Activated CD8-positive, alpha-beta T cell treated with anti-CD3 and anti-CD28 coated beads for 36 hours (primary cell): ENCODE measurements at regions not wholly inside any gene's neighbourhood (a gene's known extent, or its start where the extent isn't known, plus 50 kb on each side); places are given as distances from the start of the nearest gene placed in this dataset.
"Not testable (repeated sequence)": the region's sequence is repeated elsewhere in the genome, so short reads cannot be mapped to it uniquely, and the experiment has no call there.

ENCODE experiments used
- ATAC-seq: fragments of 200-7000 bp; cut with Tn5 transposase; one replicate; pipeline ENCODE4 v1.10.0; 2021; ENCODE audit warnings: mild to moderate bottlenecking, moderate library complexity
- CTCF ChIA-PET: fragments of 350-600 bp; sonication (Branson Sonifier 250); formaldehyde crosslinking; loops from one replicate; lab custom pipeline; 2021; ENCODE audit warnings: antibody characterized with exemption; lab: Charles Lee
- POLR2A ChIA-PET: fragments of 350-600 bp; sonication (Branson Sonifier 250); formaldehyde crosslinking; loops from one replicate; lab custom pipeline; 2021; ENCODE audit warnings: antibody characterized with exemption; lab: Charles Lee
- DNase-seq: peaks from one replicate; pipeline ENCODE4 v3.0.0-alpha.2; 2020
- H3K27ac Mint-ChIP-seq: one replicate; pipeline ENCODE4 v1.8.0; 2021; ENCODE audit warnings: mild to moderate bottlenecking, mixed read lengths
- H3K27me3 Mint-ChIP-seq: one replicate; pipeline ENCODE4 v1.8.0; 2021; ENCODE audit warnings: mixed read lengths
- H3K36me3 Mint-ChIP-seq: one replicate; pipeline ENCODE4 v1.8.0; 2021; ENCODE audit warnings: low read depth, mixed read lengths
- H3K4me1 Mint-ChIP-seq: one replicate; pipeline ENCODE4 v1.8.0; 2021; ENCODE audit warnings: low read depth, mixed read lengths
- H3K4me3 Mint-ChIP-seq: one replicate; pipeline ENCODE4 v1.8.0; 2021; ENCODE audit warnings: mild to moderate bottlenecking, moderate library complexity, mixed read lengths
- H3K9me3 Mint-ChIP-seq: one replicate; pipeline ENCODE4 v1.8.0; 2021; ENCODE audit warnings: mixed read lengths
- CTCF ChIP-seq: fragments of 200-600 bp; IDR thresholded peaks from one replicate; pipeline ENCODE4 v1.8.0; 2022; ENCODE audit warnings: antibody characterized with exemption, mild to moderate bottlenecking
- intact Hi-C: fragments of 100-400 bp; cut with micrococcal nuclease; formaldehyde crosslinking; loops from one replicate; pipeline ENCODE4 v1.10.0; 2022

GRCh38 chr1:200488375-200489165 lies 78.7 kb upstream of the ZNF281 start:
- POLR2A ChIA-PET: interaction anchor here (0.7 kb wide), 1 partner anchor 11 kb away, joined by 5 read pairs; no protein-coding TSS in a partner anchor
- Mint-ChIP-seq H3K4me1 (peaks cover 5% of the 10 kb centered on the region), H3K27me3 (peaks cover 13% of the 10 kb centered on the region), H3K4me3 (no peak overlapping the region), H3K36me3 (no peaks in the 10 kb centered on the region), H3K27ac (no peak overlapping the region), H3K9me3 (no peaks in the 10 kb centered on the region)
- peak; percentile 91 for TF ChIP-seq CTCF
- ATAC-seq (peak; percentile 73), DNase-seq (peak; percentile 60)
- intact Hi-C loops: loop anchor here (2.0 to 10.0 kb wide), 4 partner anchors 84 to 350 kb away; no protein-coding TSS in a partner anchor
- CTCF ChIA-PET: interaction anchor here (0.6 to 5.5 kb wide), 27 partner anchors 11 to 797 kb away, joined by 3 to 31 read pairs (median 3); no protein-coding TSS in a partner anchor

- no peak overlapping the region for H3K4me3 Mint-ChIP-seq
- POLR2A ChIA-PET: no interaction called here
- H3K27me3 Mint-ChIP-seq: peaks cover 13% of the 10 kb centered on the region
- H3K4me1 Mint-ChIP-seq: peaks cover 11% of the 10 kb centered on the region
- H3K9me3 Mint-ChIP-seq: no peaks in the 10 kb centered on the region
- H3K36me3 Mint-ChIP-seq: no peaks in the 10 kb centered on the region
- intact Hi-C loops: loop anchor here (2.0 to 10.0 kb wide), 4 partner anchors 83 to 349 kb away; no protein-coding TSS in a partner anchor
- CTCF ChIA-PET: interaction anchor here (1.0 to 5.5 kb wide), 8 partner anchors 12 to 223 kb away, joined by 3 to 31 read pairs (median 3); no protein-coding TSS in a partner anchor
- ATAC-seq: no peak
- TF ChIP-seq CTCF: no peak
- DNase-seq: no peak
- no peak overlapping the region for H3K27ac Mint-ChIP-seq
Measured at GRCh38 chr1:200487650-200488049, 77.8 kb upstream of the ZNF281 start.

GRCh38 chr1:200486634-200487033 lies 76.8 kb upstream of the ZNF281 start:
- Mint-ChIP-seq H3K4me3 (no peak overlapping the region), H3K27me3 (peaks cover 13% of the 10 kb centered on the region), H3K9me3 (no peaks in the 10 kb centered on the region), H3K27ac (no peak overlapping the region), H3K36me3 (no peaks in the 10 kb centered on the region), H3K4me1 (peaks cover 14% of the 10 kb centered on the region)
- CTCF ChIA-PET: no interaction called here
- POLR2A ChIA-PET: no interaction called here
- no peak for TF ChIP-seq CTCF
- DNase-seq: no peak
- intact Hi-C loops: loop anchor here (5.0 to 10.0 kb wide), 3 partner anchors 82 to 209 kb away; no protein-coding TSS in a partner anchor
- no peak for ATAC-seq

GRCh38 chr1:200484438-200484946 lies 74.7 kb upstream of the ZNF281 start:
- POLR2A ChIA-PET: interaction anchor here (1.1 kb wide), 1 partner anchor 38 kb away, joined by 3 read pairs; no protein-coding TSS in a partner anchor
- intact Hi-C loops: loop anchor here (10.0 kb wide), 2 partner anchors 80 to 180 kb away; no protein-coding TSS in a partner anchor
- Mint-ChIP-seq H3K27me3 (peaks cover 18% of the 10 kb centered on the region), H3K4me1 (peaks cover 14% of the 10 kb centered on the region)
- CTCF ChIA-PET: interaction anchor here (1.6 kb wide), 1 partner anchor 204 kb away, joined by 4 read pairs; no protein-coding TSS in a partner anchor
- H3K4me3 Mint-ChIP-seq, ATAC-seq, H3K9me3 Mint-ChIP-seq, H3K36me3 Mint-ChIP-seq, DNase-seq, H3K27ac Mint-ChIP-seq: not testable (repeated sequence)

- ATAC-seq (peak; percentile 99), DNase-seq (peak; percentile 90)
- POLR2A ChIA-PET: interaction anchor here (0.6 to 1.1 kb wide), 4 partner anchors 9 to 306 kb away, joined by 3 read pairs; no protein-coding TSS in a partner anchor
- Mint-ChIP-seq H3K36me3 (no peaks in the 10 kb centered on the region), H3K27me3 (peaks cover 18% of the 10 kb centered on the region), H3K9me3 (no peaks in the 10 kb centered on the region), H3K4me1 (peaks cover 14% of the 10 kb centered on the region), H3K27ac (peak overlapping the region; percentile 25), H3K4me3 (peak overlapping the region; percentile 11)
- intact Hi-C loops: loop anchor here (10.0 kb wide), 2 partner anchors 79 to 179 kb away; no protein-coding TSS in a partner anchor
- no peak for TF ChIP-seq CTCF
- CTCF ChIA-PET: interaction anchor here (0.6 to 1.8 kb wide), 6 partner anchors 9 to 204 kb away, joined by 3 to 8 read pairs (median 4); no protein-coding TSS in a partner anchor
Measured at GRCh38 chr1:200483491-200484143, 73.8 kb upstream of the ZNF281 start.
